ENCODE measurements at regions not wholly inside any gene's neighbourhood (a gene's known extent, or its start where the extent isn't known, plus 50 kb on each side); places are given as distances from the start of the nearest gene placed in this dataset.

DNA sequence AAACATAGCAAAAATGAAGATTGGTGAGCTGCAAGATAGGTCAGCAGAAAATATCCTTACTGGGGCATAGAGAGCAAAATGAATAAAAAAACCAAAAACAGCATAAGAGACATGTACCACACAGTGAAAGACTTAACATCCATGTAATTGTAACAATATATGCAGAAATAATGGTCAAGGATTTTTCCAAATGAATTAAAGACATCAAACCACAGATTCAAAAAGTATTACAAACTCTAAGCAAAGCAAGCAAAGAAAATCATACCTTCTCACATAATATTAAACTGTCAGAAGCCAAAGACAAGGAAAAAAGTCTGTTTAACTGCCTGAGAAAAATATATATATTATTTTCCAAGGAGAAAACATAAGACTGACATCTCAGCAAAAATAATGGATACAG is 111.3 kb downstream of the MIS18A start:
- no peak for DNase-seq
- no peak for TF ChIP-seq POLR2A (IDR thresholded peaks at IDR 0.05; ENCODE audit: low read length)
- no peak for TF ChIP-seq GATA1 (IDR thresholded peaks at IDR 0.05; ENCODE audit: low read depth, low read length)

DNA sequence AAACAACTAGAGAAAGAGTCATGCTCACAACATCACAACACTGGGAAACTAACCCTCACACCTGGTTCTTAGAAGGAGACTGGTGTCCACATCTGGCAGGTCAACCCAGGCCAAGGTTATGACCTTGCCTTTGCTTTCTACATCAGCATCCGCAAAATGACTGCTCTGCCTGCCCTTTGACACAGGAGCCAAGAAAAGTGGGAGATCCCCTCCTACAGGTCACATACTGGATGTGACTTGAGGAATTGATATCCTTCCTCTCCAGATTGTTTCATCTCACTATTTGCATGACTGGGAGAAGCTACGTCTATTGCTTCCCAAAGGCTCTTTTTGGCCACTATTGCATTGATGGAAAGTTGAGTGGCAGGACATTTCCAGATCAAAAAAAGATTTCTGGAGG is 115.5 kb downstream of the MIS18A start:
- no peak for DNase-seq
- TF ChIP-seq GATA1 (IDR thresholded peaks at IDR 0.05; ENCODE audit: low read depth, low read length), result no peak

DNA sequence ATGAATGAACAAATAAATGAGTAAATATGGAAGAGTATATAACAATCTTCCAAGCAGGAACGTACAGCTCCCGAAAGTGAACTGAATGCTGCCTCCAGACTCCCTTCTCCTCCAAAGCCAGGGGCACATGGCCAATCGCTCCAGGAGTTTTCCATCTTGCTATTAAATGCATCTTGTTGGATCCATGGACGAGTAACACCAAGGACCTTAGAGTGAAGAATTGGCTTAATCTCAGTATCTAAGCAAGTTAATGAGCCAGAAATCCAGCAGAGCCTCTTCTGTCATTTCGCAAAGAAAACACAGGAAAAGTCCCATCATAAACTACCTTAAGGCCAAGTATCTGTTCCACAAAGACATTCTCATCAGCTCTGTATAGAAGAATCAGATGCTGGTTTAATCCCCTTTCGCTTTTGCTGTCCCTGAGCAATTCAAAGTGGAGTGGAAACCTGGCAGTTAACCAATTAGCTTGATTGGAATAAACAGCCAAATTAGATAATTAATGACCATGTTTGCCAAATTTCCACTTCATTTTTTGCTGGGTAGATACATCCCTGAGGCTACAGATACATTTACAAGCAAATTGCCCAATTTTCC is 116.0 kb downstream of the MIS18A start:
- no peak for DNase-seq
- no peak for TF ChIP-seq POLR2A (IDR thresholded peaks at IDR 0.05; ENCODE audit: low read length)
- TF ChIP-seq GATA1 (IDR thresholded peaks at IDR 0.05; ENCODE audit: low read depth, low read length), result no peak

DNA sequence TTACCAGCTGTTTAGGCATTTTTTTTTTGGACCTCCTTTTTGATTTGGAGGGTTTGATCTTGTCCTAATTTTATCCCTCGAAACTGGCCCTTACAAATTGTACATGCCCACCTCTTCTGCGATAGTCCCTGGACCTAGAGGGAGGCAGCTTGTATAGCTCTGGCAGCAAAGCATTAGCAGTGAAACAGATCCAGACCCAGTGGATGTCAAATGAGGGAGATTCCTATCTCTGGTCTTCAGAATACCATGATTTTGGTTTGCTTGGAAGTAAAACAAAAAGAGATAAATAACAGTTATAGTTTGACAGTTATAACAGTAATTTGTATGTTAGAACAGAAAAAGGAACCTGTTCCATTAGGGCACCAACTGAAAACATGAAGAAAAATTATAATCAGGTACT is 123.6 kb downstream of the MIS18A start:
- DNase-seq, result no peak
- TF ChIP-seq GATA1 (IDR thresholded peaks at IDR 0.05; ENCODE audit: low read depth, low read length), result no peak

GRCh38 chr21:32147041-32147440 is 131.8 kb downstream of the MIS18A start:
- no peak for DNase-seq
- no peak for TF ChIP-seq POLR2A (IDR thresholded peaks at IDR 0.05; ENCODE audit: low read length)
- TF ChIP-seq GATA1 (IDR thresholded peaks at IDR 0.05; ENCODE audit: low read depth, low read length), result no peak

DNA sequence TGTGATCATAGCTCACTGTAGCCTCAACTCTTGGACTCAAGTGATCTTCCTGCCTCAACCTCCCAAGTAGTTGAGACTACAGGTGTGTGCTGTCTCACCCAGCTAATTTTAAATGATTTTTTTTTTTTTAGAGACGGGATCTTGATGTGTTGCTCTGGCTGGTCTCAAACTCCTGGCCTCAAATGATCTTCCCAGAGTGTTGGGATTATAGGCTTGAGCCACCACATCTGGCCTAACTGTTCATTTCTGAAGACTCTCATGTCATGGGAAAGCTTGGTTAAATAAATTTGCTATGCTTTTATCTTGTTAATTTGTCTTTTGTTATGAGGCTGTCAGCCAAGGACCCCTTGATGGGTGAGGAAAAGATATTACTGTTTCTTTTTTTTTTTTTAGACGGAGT is 134.0 kb downstream of the MIS18A start:
- TF ChIP-seq POLR2A (IDR thresholded peaks at IDR 0.05; ENCODE audit: low read length) (no peak), GATA1 (IDR thresholded peaks at IDR 0.05; ENCODE audit: low read depth, low read length) (no peak)
- DNase-seq, result no peak

DNA sequence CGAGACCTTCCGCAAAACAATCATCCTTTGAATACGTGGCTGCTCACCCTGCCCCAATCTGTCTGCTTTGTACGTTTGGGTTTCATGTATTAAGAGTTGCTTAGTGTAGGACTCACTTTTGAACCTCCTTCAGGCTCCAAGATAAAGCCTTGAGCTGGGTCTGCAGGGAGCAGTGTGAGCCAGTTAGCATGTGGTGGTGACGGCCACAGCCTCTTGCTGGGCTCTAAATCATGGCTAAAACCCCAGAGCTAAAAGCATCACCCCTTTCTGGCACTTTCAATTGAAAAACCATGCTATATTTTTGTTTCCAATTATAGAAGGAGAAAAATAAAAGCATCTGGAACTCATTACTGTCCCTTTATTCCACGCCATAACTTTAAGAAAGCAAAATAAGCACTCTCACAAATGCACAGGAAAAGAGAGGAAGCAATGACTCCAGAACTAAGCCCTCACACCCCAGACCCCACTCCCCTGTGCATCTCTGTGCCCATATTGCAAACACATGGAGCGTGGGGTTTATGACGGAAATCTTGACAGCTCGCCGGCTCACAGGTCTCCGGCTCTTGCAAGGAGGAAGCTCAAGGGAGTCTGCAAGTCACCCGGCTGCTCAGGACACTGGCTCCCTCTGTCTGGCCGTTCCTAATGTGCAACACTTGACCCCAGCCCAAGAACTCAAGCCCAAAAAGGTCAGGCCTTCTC is 135.5 kb downstream of the MIS18A start:
- TF ChIP-seq POLR2A (IDR thresholded peaks at IDR 0.05; ENCODE audit: low read length) (no peak), GATA1 (IDR thresholded peaks at IDR 0.05; ENCODE audit: low read depth, low read length) (no peak)
- no peak for DNase-seq

DNA sequence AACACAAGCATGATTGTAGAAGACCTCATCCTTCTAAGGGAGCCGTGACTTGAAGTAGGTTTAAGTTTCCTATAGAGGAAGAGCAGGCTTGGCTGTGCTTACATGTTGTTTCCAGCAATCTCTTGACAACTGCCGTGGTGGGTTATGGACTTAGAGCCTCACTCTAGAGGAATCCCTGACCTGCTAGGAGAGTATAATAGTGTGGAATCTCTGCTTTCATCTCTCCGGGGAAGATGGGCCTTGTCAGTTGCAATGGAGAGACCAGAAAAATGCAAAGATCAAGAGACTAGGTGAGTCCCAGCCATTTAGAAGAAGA is 137.6 kb downstream of the MIS18A start:
- TF ChIP-seq POLR2A (IDR thresholded peaks at IDR 0.05; ENCODE audit: low read length), result no peak
- TF ChIP-seq GATA1 (IDR thresholded peaks at IDR 0.05; ENCODE audit: low read depth, low read length), result no peak
- DNase-seq, result no peak

- TF ChIP-seq POLR2A (IDR thresholded peaks at IDR 0.05; ENCODE audit: low read length) (no peak), GATA1 (IDR thresholded peaks at IDR 0.05; ENCODE audit: low read depth, low read length) (no peak)
- DNase-seq, result no peak
Observed at GRCh38 chr21:32140604-32141317, 138.1 kb downstream of the MIS18A start.

DNA sequence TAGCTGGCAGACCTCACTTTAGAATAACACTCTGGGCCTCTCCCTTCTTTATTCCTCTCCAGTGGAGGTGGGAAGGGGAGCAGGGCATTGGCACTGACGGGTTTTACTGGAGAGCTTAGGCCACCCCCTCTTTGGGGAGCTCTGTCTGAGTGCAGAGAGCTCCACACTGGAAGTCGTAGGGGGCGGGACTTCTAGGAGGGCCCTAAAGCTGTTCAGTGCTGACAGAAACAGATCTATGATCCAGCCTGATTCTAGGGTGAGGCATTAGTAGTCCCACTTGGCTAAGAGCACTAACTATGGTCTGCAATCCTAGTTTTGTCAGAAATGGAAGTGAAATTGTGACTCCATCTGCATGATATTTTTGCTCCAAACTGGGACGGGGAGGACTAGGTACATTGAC is 138.7 kb downstream of the MIS18A start:
- DNase-seq, result no peak
- no peak for TF ChIP-seq POLR2A (IDR thresholded peaks at IDR 0.05; ENCODE audit: low read length)

DNA sequence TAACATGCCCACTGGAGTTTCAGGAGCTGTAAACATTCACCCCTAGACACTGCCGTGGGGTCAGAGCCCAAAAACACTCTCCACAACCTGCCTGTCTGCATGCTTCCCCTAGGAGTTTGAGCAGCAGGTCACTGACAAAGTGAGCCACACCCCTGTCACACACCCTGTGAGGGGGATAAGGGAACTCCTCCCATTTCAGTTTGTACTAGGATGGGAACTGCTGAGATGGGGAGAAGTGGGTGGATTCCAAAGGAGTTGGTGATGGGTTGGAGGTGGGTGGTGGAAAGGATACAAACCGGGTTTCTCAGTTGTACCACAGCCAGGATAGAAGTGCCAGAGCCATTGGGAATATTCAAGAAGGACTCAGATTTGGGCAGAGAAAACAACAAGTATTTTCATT is 140.2 kb downstream of the MIS18A start:
- no peak for TF ChIP-seq GATA1 (IDR thresholded peaks at IDR 0.05; ENCODE audit: low read depth, low read length)
- no peak for TF ChIP-seq POLR2A (IDR thresholded peaks at IDR 0.05; ENCODE audit: low read length)
- DNase-seq, result no peak

DNA sequence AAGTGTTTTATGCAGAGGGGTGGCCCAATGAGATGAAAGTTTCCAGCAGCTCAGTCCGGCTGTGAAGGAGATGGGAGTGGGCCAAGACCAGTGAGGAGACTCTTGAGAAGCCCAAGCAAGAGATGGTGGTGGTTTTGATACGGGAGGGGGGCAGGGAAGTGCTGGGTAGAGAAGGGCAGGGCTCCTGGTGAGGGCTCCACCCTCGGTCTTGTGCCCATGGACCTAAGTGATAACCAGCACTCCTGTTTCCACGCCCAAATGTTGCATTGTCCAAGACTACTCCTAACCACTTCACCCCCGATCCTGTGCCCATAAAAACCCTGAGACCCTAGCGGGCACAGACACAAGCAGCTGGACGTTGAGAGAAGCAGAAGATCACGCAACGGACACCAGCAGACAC is 140.9 kb downstream of the MIS18A start:
- TF ChIP-seq POLR2A (IDR thresholded peaks at IDR 0.05; ENCODE audit: low read length) (no peak), GATA1 (IDR thresholded peaks at IDR 0.05; ENCODE audit: low read depth, low read length) (no peak)

DNA sequence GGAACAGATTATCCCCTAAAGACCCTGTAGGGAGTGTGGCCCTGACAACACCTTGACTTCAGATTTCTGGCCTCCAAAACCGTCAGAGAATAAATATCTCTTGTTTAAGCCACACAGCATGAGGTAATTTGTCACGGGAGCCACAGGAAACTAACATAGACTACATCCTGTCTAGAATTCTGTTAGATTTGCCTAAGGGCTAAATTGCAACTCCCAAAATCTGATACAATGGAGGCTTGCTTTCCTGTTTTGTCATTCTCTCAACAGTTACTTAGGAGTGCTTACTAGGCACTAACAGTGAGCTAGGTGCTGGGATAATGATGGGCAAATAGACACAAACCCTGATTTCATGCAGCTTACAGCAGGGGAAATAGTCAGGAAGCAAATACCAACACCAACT is 141.6 kb downstream of the MIS18A start:
- no peak for TF ChIP-seq POLR2A (IDR thresholded peaks at IDR 0.05; ENCODE audit: low read length)
- TF ChIP-seq GATA1 (IDR thresholded peaks at IDR 0.05; ENCODE audit: low read depth, low read length), result no peak
- no peak for DNase-seq

More for the DNA sequence above, 140.9 kb downstream of the MIS18A start:
- peak in 1 of 2 experiments; percentile 14 for DNase-seq

GRCh38 chr21:32136546-32136945 is 142.3 kb downstream of the MIS18A start:
- no peak for DNase-seq

More at GRCh38 chr21:32136546-32136945, 142.3 kb downstream of the MIS18A start:
- TF ChIP-seq GATA1 (IDR thresholded peaks at IDR 0.05; ENCODE audit: low read depth, low read length) (no peak), POLR2A (IDR thresholded peaks at IDR 0.05; ENCODE audit: low read length) (no peak)

Data from erythroblast (primary cell).